ENCODE measurements at regions not wholly inside any gene's neighbourhood (a gene's known extent, or its start where the extent isn't known, plus 50 kb on each side); places are given as distances from the start of the nearest gene placed in this dataset.

- no peak overlapping the region for H3K4me3 ChIP-seq (ENCODE audit: low read length)
- DNase-seq (ENCODE audit: low read depth) = no peak
- TF ChIP-seq, protein P1, sequence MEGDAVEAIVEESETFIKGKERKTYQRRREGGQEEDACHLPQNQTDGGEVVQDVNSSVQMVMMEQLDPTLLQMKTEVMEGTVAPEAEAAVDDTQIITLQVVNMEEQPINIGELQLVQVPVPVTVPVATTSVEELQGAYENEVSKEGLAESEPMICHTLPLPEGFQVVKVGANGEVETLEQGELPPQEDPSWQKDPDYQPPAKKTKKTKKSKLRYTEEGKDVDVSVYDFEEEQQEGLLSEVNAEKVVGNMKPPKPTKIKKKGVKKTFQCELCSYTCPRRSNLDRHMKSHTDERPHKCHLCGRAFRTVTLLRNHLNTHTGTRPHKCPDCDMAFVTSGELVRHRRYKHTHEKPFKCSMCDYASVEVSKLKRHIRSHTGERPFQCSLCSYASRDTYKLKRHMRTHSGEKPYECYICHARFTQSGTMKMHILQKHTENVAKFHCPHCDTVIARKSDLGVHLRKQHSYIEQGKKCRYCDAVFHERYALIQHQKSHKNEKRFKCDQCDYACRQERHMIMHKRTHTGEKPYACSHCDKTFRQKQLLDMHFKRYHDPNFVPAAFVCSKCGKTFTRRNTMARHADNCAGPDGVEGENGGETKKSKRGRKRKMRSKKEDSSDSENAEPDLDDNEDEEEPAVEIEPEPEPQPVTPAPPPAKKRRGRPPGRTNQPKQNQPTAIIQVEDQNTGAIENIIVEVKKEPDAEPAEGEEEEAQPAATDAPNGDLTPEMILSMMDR (conservative IDR thresholded peaks at IDR 0.05; ENCODE audit: low read depth, low read length) = no peak
Measured at GRCh38 chr2:241931084-241931975, 61.8 kb downstream of the RTP5 start.

GRCh38 chr2:241931976-241932898, 62.7 kb downstream of the RTP5 start:
- TF ChIP-seq, protein P1 (conservative IDR thresholded peaks at IDR 0.05; ENCODE audit: low read depth, low read length) = no peak
- H3K4me3 ChIP-seq (ENCODE audit: low read length) = no peak overlapping the region
- DNase-seq (ENCODE audit: low read depth) = no peak

GRCh38 chr2:241932899-241933178, 63.3 kb downstream of the RTP5 start:
- TF ChIP-seq, protein P1 (conservative IDR thresholded peaks at IDR 0.05; ENCODE audit: low read depth, low read length) = no peak
- no peak for DNase-seq (ENCODE audit: low read depth)
- no peak overlapping the region for H3K4me3 ChIP-seq (ENCODE audit: low read length)

DNA sequence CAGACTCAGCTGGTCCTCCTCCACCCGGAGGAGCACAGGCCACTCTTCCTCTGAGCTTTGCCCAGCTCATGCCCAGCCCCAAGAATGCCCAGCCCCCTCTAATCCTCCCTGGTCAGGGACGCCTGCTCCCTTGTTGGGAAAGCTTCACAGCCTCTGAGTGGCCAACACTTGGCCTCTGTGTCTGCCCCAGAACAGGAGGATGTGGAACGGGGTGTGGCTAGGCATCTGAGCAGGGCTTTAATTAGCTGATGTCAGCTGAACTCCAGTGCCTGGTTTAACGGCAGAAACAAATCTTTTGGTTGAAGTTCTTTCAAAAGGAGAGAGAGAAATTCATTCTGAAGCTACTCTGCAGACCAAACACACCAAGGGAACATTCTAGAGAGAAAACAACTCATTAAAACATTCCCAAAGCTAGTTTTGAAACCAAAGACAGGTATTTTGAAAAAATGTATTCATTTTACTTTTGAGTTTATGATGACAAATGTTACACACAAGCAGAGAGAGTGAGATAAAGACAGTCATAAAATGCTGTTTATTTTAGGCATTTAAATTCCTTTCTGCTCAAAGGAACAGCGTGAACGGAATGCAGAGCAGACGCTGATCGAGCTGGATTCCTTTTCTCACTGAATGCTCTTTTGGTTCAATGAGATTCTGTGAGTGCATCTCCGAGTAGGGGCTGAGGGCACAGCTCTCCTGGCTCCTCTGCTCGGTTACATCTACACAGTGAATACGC, 63.8 kb downstream of the RTP5 start:
- H3K4me3 ChIP-seq (ENCODE audit: low read length) = peak overlapping the region; percentile 4
- DNase-seq (ENCODE audit: low read depth) = peak; percentile 64
- TF ChIP-seq, protein P1 (conservative IDR thresholded peaks at IDR 0.05; ENCODE audit: low read depth, low read length) = no peak

DNA sequence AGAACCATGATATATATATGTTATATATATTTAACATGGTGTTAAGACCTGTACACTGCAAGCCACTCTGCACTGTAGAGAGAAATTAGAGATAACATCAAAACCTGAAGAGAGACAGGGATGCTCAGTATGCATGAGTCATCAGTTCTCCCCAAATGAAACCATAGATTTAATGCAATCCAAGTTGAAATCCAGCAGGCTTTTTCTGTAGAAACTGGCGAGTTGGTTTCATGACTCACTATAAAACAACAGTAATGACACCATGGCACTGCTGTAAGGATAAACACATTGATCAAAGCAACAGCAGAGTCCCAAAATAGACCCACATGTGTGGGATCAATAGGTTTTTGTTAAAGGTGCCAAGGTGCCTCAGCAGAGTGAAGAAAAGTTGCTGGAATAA, 65.8 kb downstream of the RTP5 start:
- no peak for DNase-seq (ENCODE audit: low read depth)
- no peak overlapping the region for H3K4me3 ChIP-seq (ENCODE audit: low read length)
- TF ChIP-seq, protein P1 (conservative IDR thresholded peaks at IDR 0.05; ENCODE audit: low read depth, low read length) = no peak

DNA sequence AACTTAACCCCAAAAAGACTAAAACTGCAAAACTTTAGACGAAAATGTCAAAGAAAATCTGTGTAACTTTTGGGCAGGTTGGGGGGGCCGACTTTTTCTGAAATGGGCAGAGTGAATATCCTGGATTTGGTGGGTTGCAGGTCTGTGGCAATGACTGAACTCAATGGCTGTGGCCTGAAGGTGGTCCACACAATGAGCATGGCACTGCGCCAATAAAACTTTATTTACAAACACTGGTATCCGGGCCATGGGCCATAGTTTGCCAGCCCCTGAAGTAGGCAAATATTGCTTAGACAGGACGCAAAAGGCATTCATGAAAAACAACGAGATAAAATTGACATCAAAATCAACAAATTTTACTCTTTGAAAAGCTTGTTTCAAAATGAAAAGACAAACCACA, 66.2 kb downstream of the RTP5 start:
- no peak for DNase-seq (ENCODE audit: low read depth)
- TF ChIP-seq, protein P1 (conservative IDR thresholded peaks at IDR 0.05; ENCODE audit: low read depth, low read length) = no peak
- no peak overlapping the region for H3K4me3 ChIP-seq (ENCODE audit: low read length)
